SK-N-SH (cell line): ENCODE measurements at regions not wholly inside any gene's neighbourhood (a gene's known extent, or its start where the extent isn't known, plus 50 kb on each side); places are given as distances from the start of the nearest gene placed in this dataset.

ENCODE experiments used
- CTCF ChIA-PET: fragments of 300-600, 350-600 bp; formaldehyde crosslinking; extraction: SDS; loops from one replicate; lab custom pipeline; 2021; lab: Yijun Ruan, JAX
- POLR2A ChIA-PET: fragments of 350-600 bp; sonication (Branson Sonifier 250); formaldehyde crosslinking; extraction: SDS; loops from one replicate; lab custom pipeline; 2020; ENCODE audit warnings: antibody characterized with exemption, inconsistent platforms; lab: Yijun Ruan, JAX
- DNase-seq: peaks from one replicate; pipeline ENCODE4 v3.0.0; 2012
- H2AFZ ChIP-seq: fragments of 200-600 bp; sonication (generic); 2 replicates; pipeline ENCODE4 v1.8.1; 2016; ENCODE audit warnings: antibody characterized with exemption, mild to moderate bottlenecking, low read depth
- H3F3A ChIP-seq: fragments of 200-600 bp; sonication (generic); replicated peaks from 2 replicates; pipeline ENCODE3; 2016; ENCODE audit warnings: antibody characterized with exemption, mild to moderate bottlenecking; ENCODE audit not compliant: insufficient read depth
- H3K27ac ChIP-seq, 2 experiments: fragments of 200-500 bp in 1 of 2; fragments of 200-600 bp in 1 of 2; sonication (Bioruptor generic) in 1 of 2; sonication (generic), shearing (Covaris generic) in 1 of 2; 2 replicates each; pipeline versions ENCODE4 v1.5.1 to v1.6.1; 2014 to 2016; ENCODE audit warnings: low read depth in 2 of 2, inconsistent platforms in 1 of 2, low read length in 1 of 2, mild to moderate bottlenecking in 1 of 2, mixed read lengths in 1 of 2
- H3K27me3 ChIP-seq: fragments of 200-600 bp; sonication (generic), shearing (Covaris generic); 2 replicates; pipeline ENCODE4 v1.6.1; 2016; ENCODE audit warnings: mixed run types; ENCODE audit not compliant: insufficient read depth
- H3K36me3 ChIP-seq, 2 experiments: fragments of 200-500 bp in 1 of 2; fragments of 200-600 bp in 1 of 2; sonication (Bioruptor generic) in 1 of 2; sonication (generic) in 1 of 2; replicated peaks in 1 of 2; 2 replicates each; pipeline versions ENCODE3 to v1.5.1; 2014 to 2016; ENCODE audit warnings: low read length in 1 of 2, mild to moderate bottlenecking in 1 of 2; ENCODE audit not compliant: insufficient read depth in 2 of 2, control insufficient read depth in 1 of 2
- H3K4me1 ChIP-seq, 2 experiments: fragments of 200-500 bp in 1 of 2; fragments of 200-600 bp in 1 of 2; sonication (Bioruptor generic) in 1 of 2; sonication (generic), shearing (Covaris generic) in 1 of 2; 2 replicates each; pipeline versions ENCODE4 v1.5.1 to v1.6.1; 2014 to 2016; ENCODE audit warnings: low read depth in 1 of 2, low read length in 1 of 2, mixed run types in 1 of 2; ENCODE audit not compliant: insufficient read depth in 2 of 2, control insufficient read depth in 1 of 2
- H3K4me2 ChIP-seq: fragments of 200-600 bp; sonication (generic), shearing (Covaris generic); 2 replicates; pipeline ENCODE4 v1.6.1; 2017; ENCODE audit warnings: mixed run types
- H3K4me3 ChIP-seq, 2 experiments: fragments of 200-500 bp in 1 of 2; fragments of 200-600 bp in 1 of 2; sonication (Bioruptor generic) in 1 of 2; sonication (generic), shearing (Covaris generic) in 1 of 2; 2 replicates each; pipeline versions ENCODE4 v1.5.1 to v1.8.1; 2014 to 2016; ENCODE audit warnings: low read depth in 2 of 2, inconsistent platforms in 1 of 2, low read length in 1 of 2, mild to moderate bottlenecking in 1 of 2, mixed read lengths in 1 of 2, moderate library complexity in 1 of 2
- H3K79me2 ChIP-seq: fragments of 200-600 bp; sonication (generic); 2 replicates; pipeline ENCODE4 v1.8.1; 2017; ENCODE audit warnings: mild to moderate bottlenecking; ENCODE audit not compliant: insufficient read depth
- H3K9ac ChIP-seq: fragments of 200-600 bp; sonication (generic); 2 replicates; pipeline ENCODE4 v1.6.1; 2017; ENCODE audit warnings: mixed run types
- H3K9me2 ChIP-seq: fragments of 200-600 bp; sonication (generic); 2 replicates; pipeline ENCODE4 v1.6.1; 2017; ENCODE audit warnings: mixed run types
- H3K9me3 ChIP-seq: fragments of 200-600 bp; sonication (generic); 2 replicates; pipeline ENCODE4 v1.6.1; 2017; ENCODE audit warnings: mixed run types, mild to moderate bottlenecking, moderate library complexity
- H4K20me1 ChIP-seq: fragments of 200-600 bp; sonication (generic); 2 replicates; pipeline ENCODE4 v1.6.1; 2017; ENCODE audit warnings: mild to moderate bottlenecking, mixed run types; ENCODE audit not compliant: insufficient read depth
- CHD2 ChIP-seq: fragments of 150-350 bp; IDR thresholded peaks from 2 replicates; pipeline ENCODE4 v1.6.1; 2018; ENCODE audit warnings: low read length; ENCODE audit not compliant: partially characterized antibody
- CTCF ChIP-seq: fragments of 200-600 bp; sonication (generic); IDR thresholded peaks from 2 replicates; pipeline ENCODE4 v1.6.1; 2017; ENCODE audit warnings: antibody characterized with exemption, mild to moderate bottlenecking, moderate library complexity
- GATA2 ChIP-seq: sonication (generic); formaldehyde crosslinking; IDR thresholded peaks from 2 replicates; pipeline ENCODE4 v1.5.0; 2020; ENCODE audit warnings: mild to moderate bottlenecking, missing genetic modification reagents
- MEF2A ChIP-seq: IDR thresholded peaks from 2 replicates; pipeline ENCODE4 v1.4.0; 2012; ENCODE audit warnings: low read depth, borderline replicate concordance
- NFIC ChIP-seq: IDR thresholded peaks from 2 replicates; pipeline ENCODE4 v1.4.0; 2012; ENCODE audit warnings: borderline replicate concordance
- POLR2AphosphoS5 ChIP-seq: IDR thresholded peaks from 2 replicates; pipeline ENCODE4 v1.6.1; 2012; ENCODE audit warnings: low read depth, low read length
- RAD21 ChIP-seq: IDR thresholded peaks from 2 replicates; pipeline ENCODE4 v1.6.1; 2012; ENCODE audit warnings: mild to moderate bottlenecking, low read length
- RCOR1 ChIP-seq: fragments of 150-350 bp; IDR thresholded peaks from 2 replicates; pipeline ENCODE4 v1.6.1; 2017; ENCODE audit warnings: antibody characterized with exemption, low read length
- RFX5 ChIP-seq: IDR thresholded peaks from 2 replicates; pipeline ENCODE4 v1.6.1; 2012; ENCODE audit warnings: mild to moderate bottlenecking, improper control_type of control experiment, low read length
- RXRA ChIP-seq: IDR thresholded peaks from 2 replicates; pipeline ENCODE4 v1.4.0; 2012; ENCODE audit warnings: low read depth, mild to moderate bottlenecking, borderline replicate concordance
- SMC3 ChIP-seq: IDR thresholded peaks from 2 replicates; pipeline ENCODE4 v1.6.1; 2012; ENCODE audit warnings: low read depth, low read length, improper control_type of control experiment
- TAF1 ChIP-seq: IDR thresholded peaks from 2 replicates; pipeline ENCODE4 v1.6.1; 2012; ENCODE audit warnings: low read depth, mild to moderate bottlenecking, low read length, moderate library complexity, borderline replicate concordance
- TCF12 ChIP-seq: IDR thresholded peaks from 2 replicates; pipeline ENCODE4 v1.4.0; 2012
- TEAD4 ChIP-seq: IDR thresholded peaks from 2 replicates; pipeline ENCODE4 v1.4.0; 2012; ENCODE audit warnings: mild to moderate bottlenecking, borderline replicate concordance; ENCODE audit not compliant: insufficient read depth
- ZBTB33 ChIP-seq: IDR thresholded peaks from 2 replicates; pipeline ENCODE4 v1.4.0; 2012; ENCODE audit warnings: low read depth, borderline replicate concordance
- WGBS: methylation state at CpG from one replicate; pipeline ENCODE4 v1.1.6; 2017; ENCODE audit warnings: low lambda C conversion rate; 5-methylcytosine and 5-hydroxymethylcytosine counted together
- TF ChIP-seq, protein P1 (sequence below): IDR thresholded peaks from 2 replicates; pipeline ENCODE4 v1.6.1; 2012; ENCODE audit warnings: mild to moderate bottlenecking, low read depth, low read length, moderate library complexity
- TF ChIP-seq, protein P2 (sequence below): IDR thresholded peaks from 2 replicates; pipeline ENCODE4 v1.4.0; 2012; ENCODE audit warnings: low read depth

GRCh38 chr13:104584481-104584880, 1518.3 kb upstream of the SLC10A2 start:
- 71% methylated on average over 1 of the region's 1 CpG for WGBS
- H3K4me1 ChIP-seq: no peaks in the 10 kb centered on the region; a peak in 1 of 4 replicates
- no peaks in the 10 kb centered on the region for H4K20me1 ChIP-seq
- no peaks in the 10 kb centered on the region for H3K27me3 ChIP-seq
- H3K36me3 ChIP-seq: no peaks in the 10 kb centered on the region
- no peaks in the 10 kb centered on the region for H3K9me3 ChIP-seq
- H3K4me3 ChIP-seq: no peak overlapping the region
- H3K4me2 ChIP-seq: no peak overlapping the region
- TF ChIP-seq RCOR1 (no peak), GATA2 (CRISPR knock-in tag) (no peak), POLR2AphosphoS5 (no peak), TCF12 (no peak), RAD21 (no peak), RFX5 (no peak), NFIC (no peak), CTCF (no peak), ZBTB33 (no peak), CHD2 (no peak)
- H3K9me2 ChIP-seq: no peaks in the 10 kb centered on the region
- ChIA-PET POLR2A (no interaction called here), CTCF (interaction anchor here (2.0 kb wide), 1 partner anchor 13 kb away, joined by 10 read pairs; no protein-coding TSS in a partner anchor)
- peak overlapping the region; percentile 36; the same call in 1 of the 2 replicates for H2AFZ ChIP-seq
- no peaks in the 10 kb centered on the region for H3F3A ChIP-seq
- no peaks in the 10 kb centered on the region for H3K79me2 ChIP-seq
- DNase-seq: no peak
- H3K9ac ChIP-seq: no peak overlapping the region
- peak overlapping the region in 1 of 2 experiments; percentile 13; a peak in 2 of 4 replicates for H3K27ac ChIP-seq

- Histone ChIP-seq H3K4me1 (no peaks in the 10 kb centered on the region; a peak in 1 of 4 replicates), H4K20me1 (no peaks in the 10 kb centered on the region), H3K9me3 (no peaks in the 10 kb centered on the region), H3K27me3 (no peaks in the 10 kb centered on the region), H3K36me3 (no peaks in the 10 kb centered on the region), H3K27ac (no peak overlapping the region), H3K4me2 (no peak overlapping the region), H3K79me2 (no peaks in the 10 kb centered on the region), H3F3A (no peaks in the 10 kb centered on the region), H3K4me3 (no peak overlapping the region), H2AFZ (no peak overlapping the region), H3K9ac (no peak overlapping the region), H3K9me2 (no peaks in the 10 kb centered on the region)
- CTCF ChIA-PET: no interaction called here
- WGBS: 68% methylated on average over 2 of the region's 2 CpGs
- no peak for DNase-seq
- no peak for TF ChIP-seq RCOR1
- TF ChIP-seq, protein P1, sequence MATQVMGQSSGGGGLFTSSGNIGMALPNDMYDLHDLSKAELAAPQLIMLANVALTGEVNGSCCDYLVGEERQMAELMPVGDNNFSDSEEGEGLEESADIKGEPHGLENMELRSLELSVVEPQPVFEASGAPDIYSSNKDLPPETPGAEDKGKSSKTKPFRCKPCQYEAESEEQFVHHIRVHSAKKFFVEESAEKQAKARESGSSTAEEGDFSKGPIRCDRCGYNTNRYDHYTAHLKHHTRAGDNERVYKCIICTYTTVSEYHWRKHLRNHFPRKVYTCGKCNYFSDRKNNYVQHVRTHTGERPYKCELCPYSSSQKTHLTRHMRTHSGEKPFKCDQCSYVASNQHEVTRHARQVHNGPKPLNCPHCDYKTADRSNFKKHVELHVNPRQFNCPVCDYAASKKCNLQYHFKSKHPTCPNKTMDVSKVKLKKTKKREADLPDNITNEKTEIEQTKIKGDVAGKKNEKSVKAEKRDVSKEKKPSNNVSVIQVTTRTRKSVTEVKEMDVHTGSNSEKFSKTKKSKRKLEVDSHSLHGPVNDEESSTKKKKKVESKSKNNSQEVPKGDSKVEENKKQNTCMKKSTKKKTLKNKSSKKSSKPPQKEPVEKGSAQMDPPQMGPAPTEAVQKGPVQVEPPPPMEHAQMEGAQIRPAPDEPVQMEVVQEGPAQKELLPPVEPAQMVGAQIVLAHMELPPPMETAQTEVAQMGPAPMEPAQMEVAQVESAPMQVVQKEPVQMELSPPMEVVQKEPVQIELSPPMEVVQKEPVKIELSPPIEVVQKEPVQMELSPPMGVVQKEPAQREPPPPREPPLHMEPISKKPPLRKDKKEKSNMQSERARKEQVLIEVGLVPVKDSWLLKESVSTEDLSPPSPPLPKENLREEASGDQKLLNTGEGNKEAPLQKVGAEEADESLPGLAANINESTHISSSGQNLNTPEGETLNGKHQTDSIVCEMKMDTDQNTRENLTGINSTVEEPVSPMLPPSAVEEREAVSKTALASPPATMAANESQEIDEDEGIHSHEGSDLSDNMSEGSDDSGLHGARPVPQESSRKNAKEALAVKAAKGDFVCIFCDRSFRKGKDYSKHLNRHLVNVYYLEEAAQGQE: no peak
- TF ChIP-seq MEF2A: no peak
- TF ChIP-seq, protein P2, sequence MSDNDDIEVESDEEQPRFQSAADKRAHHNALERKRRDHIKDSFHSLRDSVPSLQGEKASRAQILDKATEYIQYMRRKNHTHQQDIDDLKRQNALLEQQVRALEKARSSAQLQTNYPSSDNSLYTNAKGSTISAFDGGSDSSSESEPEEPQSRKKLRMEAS: no peak
- no peak for TF ChIP-seq RXRA
- TF ChIP-seq TAF1: no peak
- no peak for TF ChIP-seq SMC3
- TF ChIP-seq TEAD4: no peak
- POLR2A ChIA-PET: no interaction called here
Measured at GRCh38 chr13:104580931-104581330, 1514.7 kb upstream of the SLC10A2 start.
